ENCODE measurements at regions not wholly inside any gene's neighbourhood (a gene's known extent, or its start where the extent isn't known, plus 50 kb on each side); places are given as distances from the start of the nearest gene placed in this dataset.

- DNase-seq: no peak
Measured at GRCh38 chr1:119308806-119309205, 59.8 kb upstream of the HAO2 start.

GRCh38 chr1:119310301-119310700 lies 58.3 kb upstream of the HAO2 start:
- no peak for DNase-seq

- DNase-seq: no peak
Measured at GRCh38 chr1:119312500-119312899, 56.1 kb upstream of the HAO2 start.

GRCh38 chr1:119314001-119314796 lies 54.4 kb upstream of the HAO2 start:
- no peak for DNase-seq

GRCh38 chr1:119316870-119317416 lies 51.6 kb upstream of the HAO2 start:
- DNase-seq: no peak

- DNase-seq: no peak
Measured at GRCh38 chr1:119318466-119319309, 49.9 kb upstream of the HAO2 start.

Data from kidney glomerular epithelial cell (primary cell).